ENCODE measurements at regions not wholly inside any gene's neighbourhood (a gene's known extent, or its start where the extent isn't known, plus 50 kb on each side); places are given as distances from the start of the nearest gene placed in this dataset.
A peak's percentile ranks its signal among the peaks of the same experiment; 100 is the strongest.

DNA sequence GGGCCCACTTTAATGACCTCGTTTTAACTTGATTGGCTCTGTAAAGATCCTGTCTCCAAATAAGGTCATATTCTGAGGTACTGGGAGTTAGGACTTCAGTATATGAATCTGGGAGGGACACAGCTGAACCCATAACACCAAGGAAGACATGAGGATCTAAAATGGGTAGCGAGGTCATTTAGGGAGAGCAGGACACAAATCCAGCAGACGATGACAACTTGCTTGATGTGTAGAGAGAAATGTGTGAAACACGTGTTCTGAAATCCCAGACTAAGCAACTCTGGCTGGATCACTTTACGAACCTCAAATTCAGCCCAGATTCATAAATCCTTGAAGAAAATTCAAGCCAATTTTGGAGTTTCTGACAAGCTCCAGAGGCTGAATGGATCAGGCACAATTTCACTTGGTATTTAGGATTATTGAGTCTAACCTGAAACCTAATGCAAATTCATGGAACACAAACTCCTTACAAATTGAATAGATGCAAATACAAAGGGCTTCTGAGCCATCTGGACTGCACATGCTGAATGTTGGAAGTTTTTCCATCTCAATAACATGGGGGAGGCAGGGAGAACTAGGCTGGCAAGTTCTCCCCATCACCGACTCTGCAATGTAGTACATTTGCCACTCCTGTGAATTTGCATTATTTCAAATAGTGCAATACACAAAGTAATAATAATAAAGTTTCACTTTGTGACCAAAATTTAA lies 74.0 kb upstream of the SLC30A5 start:
- H3K9me3 Mint-ChIP-seq: peaks cover 0 to 1% (median 0%) of the 10 kb centered on the region in 7 donors
- no peak overlapping the region for H3K27ac Mint-ChIP-seq
- no peaks in the 10 kb centered on the region for H3K27me3 ChIP-seq (ENCODE audit: control insufficient read depth in 2 of 2, insufficient read depth in 2 of 2, low read length in 2 of 2)
- H3K4me2 ChIP-seq (replicated peaks; ENCODE audit: extremely low read depth, low read length, poor library complexity, severe bottlenecking): no peak overlapping the region
- intact Hi-C loops (cut with micrococcal nuclease): no loop called here
- TF ChIP-seq, protein P1, sequence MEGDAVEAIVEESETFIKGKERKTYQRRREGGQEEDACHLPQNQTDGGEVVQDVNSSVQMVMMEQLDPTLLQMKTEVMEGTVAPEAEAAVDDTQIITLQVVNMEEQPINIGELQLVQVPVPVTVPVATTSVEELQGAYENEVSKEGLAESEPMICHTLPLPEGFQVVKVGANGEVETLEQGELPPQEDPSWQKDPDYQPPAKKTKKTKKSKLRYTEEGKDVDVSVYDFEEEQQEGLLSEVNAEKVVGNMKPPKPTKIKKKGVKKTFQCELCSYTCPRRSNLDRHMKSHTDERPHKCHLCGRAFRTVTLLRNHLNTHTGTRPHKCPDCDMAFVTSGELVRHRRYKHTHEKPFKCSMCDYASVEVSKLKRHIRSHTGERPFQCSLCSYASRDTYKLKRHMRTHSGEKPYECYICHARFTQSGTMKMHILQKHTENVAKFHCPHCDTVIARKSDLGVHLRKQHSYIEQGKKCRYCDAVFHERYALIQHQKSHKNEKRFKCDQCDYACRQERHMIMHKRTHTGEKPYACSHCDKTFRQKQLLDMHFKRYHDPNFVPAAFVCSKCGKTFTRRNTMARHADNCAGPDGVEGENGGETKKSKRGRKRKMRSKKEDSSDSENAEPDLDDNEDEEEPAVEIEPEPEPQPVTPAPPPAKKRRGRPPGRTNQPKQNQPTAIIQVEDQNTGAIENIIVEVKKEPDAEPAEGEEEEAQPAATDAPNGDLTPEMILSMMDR (IDR thresholded peaks at IDR 0.05): no peak
- 86% methylated on average over 1 of the region's 6 CpGs for WGBS (ENCODE audit: insufficient coverage)
- DNase-seq: no peak
- H3K27ac ChIP-seq (ENCODE audit: low read depth in 1 of 2, low read length in 2 of 2): no peak overlapping the region
- H3K36me3 ChIP-seq (replicated peaks in 1 of 2; ENCODE audit: control insufficient read depth in 1 of 2, insufficient read depth in 2 of 2, low read length in 2 of 2): no peaks in the 10 kb centered on the region
- H3K9ac ChIP-seq (ENCODE audit: insufficient read depth, low read length, poor library complexity, severe bottlenecking): no peak overlapping the region
- no peaks in the 10 kb centered on the region for H3K36me3 Mint-ChIP-seq
- H3K9me3 ChIP-seq (replicated peaks in 1 of 2; ENCODE audit: control insufficient read depth in 1 of 2, insufficient read depth in 1 of 2, low read length in 2 of 2): peaks cover 0 to 2% of the 10 kb centered on the region in 2 donors
- H3K4me3 Mint-ChIP-seq: no peak overlapping the region
- no peaks in the 10 kb centered on the region for H3K4me1 Mint-ChIP-seq
- no peaks in the 10 kb centered on the region for H3K79me2 ChIP-seq (ENCODE audit: insufficient read depth, low read length)
- no peak overlapping the region for H3K4me3 ChIP-seq (replicated peaks in 1 of 3; ENCODE audit: low read depth in 2 of 3, low read length in 3 of 3)
- H4K20me1 ChIP-seq (ENCODE audit: insufficient read depth, low read length): no peaks in the 10 kb centered on the region
- no peaks in the 10 kb centered on the region for H3K27me3 Mint-ChIP-seq (ENCODE audit: low read depth in 3 of 3)
- H2AFZ ChIP-seq (ENCODE audit: insufficient read depth, low read depth, low read length, poor library complexity, severe bottlenecking): no peak overlapping the region
- no peaks in the 10 kb centered on the region for H3K4me1 ChIP-seq (ENCODE audit: control insufficient read depth in 1 of 2, insufficient read depth in 2 of 2, low read length in 2 of 2)

DNA sequence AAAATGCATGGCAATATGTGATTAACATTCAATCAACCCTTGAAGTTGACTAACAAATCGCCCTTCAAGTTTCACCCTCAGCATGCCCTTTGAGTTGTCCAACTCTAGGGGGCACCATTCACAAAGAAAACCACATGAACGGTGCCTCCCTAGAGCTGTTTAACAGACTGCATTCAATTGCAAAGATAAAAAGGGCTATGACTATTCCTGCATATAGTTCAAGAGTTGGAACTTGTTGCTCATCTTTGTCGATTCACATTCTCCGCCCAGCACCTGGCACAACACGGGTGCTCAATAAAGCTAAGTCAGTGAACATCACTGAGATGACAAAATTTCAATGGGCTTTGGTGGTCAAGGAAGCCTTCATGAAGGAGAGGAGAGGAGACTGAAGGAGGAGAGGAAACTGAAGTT lies 69.6 kb upstream of the SLC30A5 start:
- Histone ChIP-seq H3K4me1 (ENCODE audit: control insufficient read depth in 1 of 2, insufficient read depth in 2 of 2, low read length in 2 of 2) (no peaks in the 10 kb centered on the region), H3K4me3 (replicated peaks in 1 of 3; ENCODE audit: low read depth in 2 of 3, low read length in 3 of 3) (no peak overlapping the region), H2AFZ (ENCODE audit: insufficient read depth, low read depth, low read length, poor library complexity, severe bottlenecking) (no peak overlapping the region), H3K27me3 (ENCODE audit: control insufficient read depth in 2 of 2, insufficient read depth in 2 of 2, low read length in 2 of 2) (no peaks in the 10 kb centered on the region), H4K20me1 (ENCODE audit: insufficient read depth, low read length) (no peaks in the 10 kb centered on the region), H3K27ac (ENCODE audit: low read depth in 1 of 2, low read length in 2 of 2) (no peak overlapping the region), H3K4me2 (replicated peaks; ENCODE audit: extremely low read depth, low read length, poor library complexity, severe bottlenecking) (no peak overlapping the region), H3K9ac (ENCODE audit: insufficient read depth, low read length, poor library complexity, severe bottlenecking) (no peak overlapping the region), H3K79me2 (ENCODE audit: insufficient read depth, low read length) (no peaks in the 10 kb centered on the region), H3K9me3 (replicated peaks in 1 of 2; ENCODE audit: control insufficient read depth in 1 of 2, insufficient read depth in 1 of 2, low read length in 2 of 2) (no peaks in the 10 kb centered on the region), H3K36me3 (replicated peaks in 1 of 2; ENCODE audit: control insufficient read depth in 1 of 2, insufficient read depth in 2 of 2, low read length in 2 of 2) (no peaks in the 10 kb centered on the region)
- WGBS (ENCODE audit: insufficient coverage): 93% methylated on average over 2 of the region's 5 CpGs
- TF ChIP-seq, protein P1 (IDR thresholded peaks at IDR 0.05): peak; percentile 63
- H3K4me1 Mint-ChIP-seq: no peaks in the 10 kb centered on the region
- H3K9me3 Mint-ChIP-seq: no peaks in the 10 kb centered on the region
- no peak overlapping the region for H3K27ac Mint-ChIP-seq
- no peak overlapping the region for H3K4me3 Mint-ChIP-seq
- DNase-seq: peak in 1 of 3 donors; percentile 6
- H3K36me3 Mint-ChIP-seq: no peaks in the 10 kb centered on the region
- peaks cover 0 to 2% (median 0%) of the 10 kb centered on the region in 3 donors for H3K27me3 Mint-ChIP-seq (ENCODE audit: low read depth in 3 of 3)
- intact Hi-C loops (cut with micrococcal nuclease): no loop called here

Measured in CD14-positive monocyte (primary cell).